ENCODE measurements at regions not wholly inside any gene's neighbourhood (a gene's known extent, or its start where the extent isn't known, plus 50 kb on each side); places are given as distances from the start of the nearest gene placed in this dataset.
A peak's percentile ranks its signal among the peaks of the same experiment; 100 is the strongest.
"Not testable (repeated sequence)": the region's sequence is repeated elsewhere in the genome, so short reads cannot be mapped to it uniquely, and the experiment has no call there.

DNA sequence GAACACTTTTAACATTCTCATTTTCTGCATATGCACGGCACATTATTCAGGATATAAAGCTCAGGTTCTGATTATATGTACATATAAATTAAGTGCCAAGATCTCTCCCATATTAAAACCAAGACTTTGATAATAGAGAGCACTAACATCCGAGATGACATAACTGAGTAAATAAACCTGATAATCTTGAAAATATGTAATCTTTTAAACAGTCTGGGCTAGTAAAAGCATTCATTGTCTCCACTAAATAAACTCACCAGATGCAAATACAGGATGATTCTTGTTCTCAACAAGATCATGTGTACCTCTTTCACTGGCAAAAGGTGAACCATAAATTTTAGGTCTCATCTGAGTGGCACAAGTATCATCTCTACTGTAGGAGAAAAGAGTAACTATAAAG lies 942.2 kb downstream of the TRAM1L1 start:
- Histone ChIP-seq H3K27ac (no peak overlapping the region), H4K20me1 (ENCODE audit: insufficient read depth) (no peaks in the 10 kb centered on the region), H3K27me3 (replicated peaks; ENCODE audit: insufficient read depth) (no peaks in the 10 kb centered on the region), H3K4me3 (no peak overlapping the region), H3K4me2 (ENCODE audit: unreplicated experiment) (no peak overlapping the region), H3K9ac (no peak overlapping the region), H3K9me3 (ENCODE audit: low read depth) (no peaks in the 10 kb centered on the region), H3K9me2 (ENCODE audit: insufficient read depth) (no peaks in the 10 kb centered on the region), H3F3A (ENCODE audit: insufficient read depth) (no peaks in the 10 kb centered on the region), H2AFZ (no peak overlapping the region), H3K79me2 (ENCODE audit: insufficient read depth) (no peaks in the 10 kb centered on the region), H3K4me1 (ENCODE audit: insufficient read depth) (no peaks in the 10 kb centered on the region), H3K36me3 (ENCODE audit: low read depth) (no peaks in the 10 kb centered on the region)
- 5 to 13% methylated on average over 2 of the region's 2 CpGs for WGBS, 2 experiments (ENCODE audit: low coverage in 1 of 2, low lambda C conversion rate in 2 of 2, missing lambda C conversion rate in 2 of 2)
- DNase-seq, result no peak
- in situ Hi-C loops (cut with MboI), result no loop called here
- TF ChIP-seq EZH2phosphoT487 (IDR thresholded peaks at IDR 0.05; ENCODE audit: insufficient read depth, low read depth) (no peak), EZH2 (IDR thresholded peaks at IDR 0.05; ENCODE audit: insufficient read depth, poor library complexity, severe bottlenecking) (no peak)

GRCh38 chr4:116132946-116133345 lies 952.4 kb downstream of the TRAM1L1 start:
- H4K20me1 ChIP-seq (ENCODE audit: insufficient read depth), result no peaks in the 10 kb centered on the region
- H3K9me3 ChIP-seq (ENCODE audit: low read depth), result no peaks in the 10 kb centered on the region
- no peak for TF ChIP-seq EZH2 (IDR thresholded peaks at IDR 0.05; ENCODE audit: insufficient read depth, poor library complexity, severe bottlenecking)
- no peak for TF ChIP-seq EZH2phosphoT487 (IDR thresholded peaks at IDR 0.05; ENCODE audit: insufficient read depth, low read depth)
- H3K79me2 ChIP-seq (ENCODE audit: insufficient read depth), result no peaks in the 10 kb centered on the region
- no peaks in the 10 kb centered on the region for H3F3A ChIP-seq (ENCODE audit: insufficient read depth)
- WGBS, 2 experiments (ENCODE audit: low coverage in 1 of 2, low lambda C conversion rate in 2 of 2, missing lambda C conversion rate in 2 of 2), result 49 to 54% methylated on average over 3 of the region's 3 CpGs
- H3K4me1 ChIP-seq (ENCODE audit: insufficient read depth), result no peaks in the 10 kb centered on the region
- H3K9me2 ChIP-seq (ENCODE audit: insufficient read depth), result no peaks in the 10 kb centered on the region
- in situ Hi-C loops (cut with MboI), result no loop called here
- H3K4me2 ChIP-seq (ENCODE audit: unreplicated experiment), result no peak overlapping the region
- DNase-seq, result no peak
- H3K4me3 ChIP-seq, result no peak overlapping the region
- H3K27ac ChIP-seq, result no peak overlapping the region
- H2AFZ ChIP-seq, result no peak overlapping the region
- H3K36me3 ChIP-seq (ENCODE audit: low read depth), result no peaks in the 10 kb centered on the region
- H3K27me3 ChIP-seq (replicated peaks; ENCODE audit: insufficient read depth), result no peaks in the 10 kb centered on the region
- no peak overlapping the region for H3K9ac ChIP-seq

DNA sequence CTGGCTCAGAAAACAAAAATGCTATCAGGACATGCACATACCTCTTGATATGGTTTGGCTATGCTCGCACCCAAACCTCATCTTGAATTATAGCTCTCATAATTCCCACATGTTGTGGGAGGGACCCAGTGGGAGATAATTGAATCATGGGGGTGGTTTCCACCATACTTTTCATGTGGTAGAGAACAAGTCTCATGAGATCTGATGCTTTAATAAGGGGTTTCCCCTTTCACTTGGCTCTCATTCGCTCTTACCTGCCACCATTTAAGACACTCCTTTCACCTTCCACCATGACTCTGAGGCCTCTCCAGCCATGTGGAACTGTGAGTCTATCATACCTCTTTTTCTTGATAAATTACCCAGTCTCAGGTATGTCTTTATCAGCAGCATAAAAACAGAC lies 958.6 kb downstream of the TRAM1L1 start:
- H2AFZ ChIP-seq, result no peak overlapping the region
- H4K20me1 ChIP-seq (ENCODE audit: insufficient read depth), result no peaks in the 10 kb centered on the region
- no peaks in the 10 kb centered on the region for H3K9me3 ChIP-seq (ENCODE audit: low read depth)
- H3K36me3 ChIP-seq (ENCODE audit: low read depth), result no peaks in the 10 kb centered on the region
- H3K4me2 ChIP-seq (ENCODE audit: unreplicated experiment), result no peak overlapping the region
- TF ChIP-seq EZH2phosphoT487 (IDR thresholded peaks at IDR 0.05; ENCODE audit: insufficient read depth, low read depth), result no peak
- H3F3A ChIP-seq (ENCODE audit: insufficient read depth), result no peaks in the 10 kb centered on the region
- DNase-seq, result no peak
- 22 to 28% methylated on average over 2 of the region's 2 CpGs for WGBS, 2 experiments (ENCODE audit: low coverage in 1 of 2, low lambda C conversion rate in 2 of 2, missing lambda C conversion rate in 2 of 2)
- H3K9ac ChIP-seq, result no peak overlapping the region
- no peak overlapping the region for H3K27ac ChIP-seq
- in situ Hi-C loops (cut with MboI), result no loop called here
- no peaks in the 10 kb centered on the region for H3K9me2 ChIP-seq (ENCODE audit: insufficient read depth)
- H3K4me3 ChIP-seq, result no peak overlapping the region
- no peaks in the 10 kb centered on the region for H3K4me1 ChIP-seq (ENCODE audit: insufficient read depth)
- H3K79me2 ChIP-seq (ENCODE audit: insufficient read depth), result no peaks in the 10 kb centered on the region
- no peaks in the 10 kb centered on the region for H3K27me3 ChIP-seq (replicated peaks; ENCODE audit: insufficient read depth)

DNA sequence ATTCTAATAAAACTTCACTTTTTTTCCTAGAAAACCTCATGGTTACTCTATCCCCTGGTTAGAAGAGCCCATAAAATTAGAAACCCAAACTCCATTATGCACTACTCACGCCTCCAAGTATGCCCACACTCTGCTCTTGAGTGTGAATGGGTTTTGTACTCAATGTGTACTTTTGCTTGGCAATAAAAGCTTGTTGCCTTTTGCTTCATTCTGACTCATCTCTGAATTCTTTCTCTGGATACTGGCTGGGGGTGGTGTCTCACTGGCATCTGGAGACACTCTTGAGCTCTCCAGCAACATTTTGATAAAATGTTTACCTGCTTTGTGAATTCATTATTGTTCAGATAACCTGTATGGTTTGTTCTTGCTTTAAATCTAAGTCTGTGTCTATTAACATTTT lies 963.3 kb downstream of the TRAM1L1 start:
- Histone ChIP-seq H3K27me3 (replicated peaks; ENCODE audit: insufficient read depth) (no peaks in the 10 kb centered on the region), H3K4me2 (ENCODE audit: unreplicated experiment) (no peak overlapping the region), H3K4me1 (ENCODE audit: insufficient read depth) (no peaks in the 10 kb centered on the region), H2AFZ (no peak overlapping the region), H3K79me2 (ENCODE audit: insufficient read depth) (no peaks in the 10 kb centered on the region), H3F3A (ENCODE audit: insufficient read depth) (no peaks in the 10 kb centered on the region), H3K36me3 (ENCODE audit: low read depth) (no peaks in the 10 kb centered on the region), H4K20me1 (ENCODE audit: insufficient read depth) (no peaks in the 10 kb centered on the region), H3K9ac (no peak overlapping the region), H3K4me3 (no peak overlapping the region), H3K9me3 (ENCODE audit: low read depth) (peaks cover 3% of the 10 kb centered on the region), H3K27ac (no peak overlapping the region), H3K9me2 (ENCODE audit: insufficient read depth) (no peaks in the 10 kb centered on the region)
- peak; percentile 0 for DNase-seq
- no peak for TF ChIP-seq EZH2phosphoT487 (IDR thresholded peaks at IDR 0.05; ENCODE audit: insufficient read depth, low read depth)
- no peak for TF ChIP-seq EZH2 (IDR thresholded peaks at IDR 0.05; ENCODE audit: insufficient read depth, poor library complexity, severe bottlenecking)
- WGBS, 2 experiments (ENCODE audit: low coverage in 1 of 2, low lambda C conversion rate in 2 of 2, missing lambda C conversion rate in 2 of 2), result 4 to 6% methylated on average over 1 of the region's 1 CpG
- in situ Hi-C loops (cut with MboI), result no loop called here

DNA sequence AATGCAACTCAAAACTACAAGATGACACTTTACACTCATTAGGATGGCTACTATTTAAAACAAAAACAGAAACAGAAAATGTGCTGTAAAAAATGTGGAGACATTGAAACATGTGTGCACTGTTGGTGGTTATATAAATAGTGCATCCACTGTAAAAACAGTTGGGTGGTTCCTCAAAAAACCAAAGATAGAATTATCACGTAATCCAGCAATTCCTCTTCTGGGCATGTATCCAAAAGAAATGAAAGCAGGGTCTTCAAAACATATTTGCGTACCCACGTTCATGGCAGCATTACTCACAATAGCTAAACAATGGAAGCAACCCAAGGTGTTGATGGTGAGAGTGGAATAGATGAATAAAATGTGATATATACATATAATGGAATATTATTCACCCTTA lies 967.2 kb downstream of the TRAM1L1 start:
- H3K4me2 ChIP-seq (ENCODE audit: unreplicated experiment), result no peak overlapping the region
- H3K9me2 ChIP-seq (ENCODE audit: insufficient read depth), result no peaks in the 10 kb centered on the region
- no peak for DNase-seq
- 13 to 14% methylated on average over 3 of the region's 3 CpGs for WGBS, 2 experiments (ENCODE audit: low coverage in 1 of 2, low lambda C conversion rate in 2 of 2, missing lambda C conversion rate in 2 of 2)
- no peak overlapping the region for H3K9ac ChIP-seq
- no peaks in the 10 kb centered on the region for H3F3A ChIP-seq (ENCODE audit: insufficient read depth)
- no peak overlapping the region for H3K27ac ChIP-seq
- H3K4me3 ChIP-seq, result no peak overlapping the region
- in situ Hi-C loops (cut with MboI), result no loop called here
- TF ChIP-seq EZH2 (IDR thresholded peaks at IDR 0.05; ENCODE audit: insufficient read depth, poor library complexity, severe bottlenecking), result no peak
- no peak for TF ChIP-seq EZH2phosphoT487 (IDR thresholded peaks at IDR 0.05; ENCODE audit: insufficient read depth, low read depth)
- H3K4me1 ChIP-seq (ENCODE audit: insufficient read depth), result no peaks in the 10 kb centered on the region
- no peaks in the 10 kb centered on the region for H3K36me3 ChIP-seq (ENCODE audit: low read depth)
- no peaks in the 10 kb centered on the region for H4K20me1 ChIP-seq (ENCODE audit: insufficient read depth)
- no peaks in the 10 kb centered on the region for H3K79me2 ChIP-seq (ENCODE audit: insufficient read depth)
- peaks cover 5% of the 10 kb centered on the region for H3K9me3 ChIP-seq (ENCODE audit: low read depth)
- H3K27me3 ChIP-seq (replicated peaks; ENCODE audit: insufficient read depth), result no peaks in the 10 kb centered on the region
- no peak overlapping the region for H2AFZ ChIP-seq

GRCh38 chr4:116112861-116113260 lies 972.5 kb downstream of the TRAM1L1 start:
- H3K27me3 ChIP-seq (replicated peaks; ENCODE audit: insufficient read depth); H3K27ac ChIP-seq; H3K9me3 ChIP-seq (ENCODE audit: low read depth); H4K20me1 ChIP-seq (ENCODE audit: insufficient read depth); H3K4me2 ChIP-seq (ENCODE audit: unreplicated experiment); H3K9ac ChIP-seq; H2AFZ ChIP-seq; H3K4me3 ChIP-seq; H3K79me2 ChIP-seq (ENCODE audit: insufficient read depth); H3K9me2 ChIP-seq (ENCODE audit: insufficient read depth); H3K4me1 ChIP-seq (ENCODE audit: insufficient read depth); H3K36me3 ChIP-seq (ENCODE audit: low read depth); H3F3A ChIP-seq (ENCODE audit: insufficient read depth); in situ Hi-C loops (cut with MboI); DNase-seq: not testable (repeated sequence)
- WGBS, 2 experiments (ENCODE audit: low coverage in 1 of 2, low lambda C conversion rate in 2 of 2, missing lambda C conversion rate in 2 of 2), result 26 to 27% methylated on average over 3 of the region's 3 CpGs

All from GM23248 (cell line).